ENCODE measurements at regions not wholly inside any gene's neighbourhood (a gene's known extent, or its start where the extent isn't known, plus 50 kb on each side); places are given as distances from the start of the nearest gene placed in this dataset.
"Not testable (repeated sequence)": the region's sequence is repeated elsewhere in the genome, so short reads cannot be mapped to it uniquely, and the experiment has no call there.

DNA sequence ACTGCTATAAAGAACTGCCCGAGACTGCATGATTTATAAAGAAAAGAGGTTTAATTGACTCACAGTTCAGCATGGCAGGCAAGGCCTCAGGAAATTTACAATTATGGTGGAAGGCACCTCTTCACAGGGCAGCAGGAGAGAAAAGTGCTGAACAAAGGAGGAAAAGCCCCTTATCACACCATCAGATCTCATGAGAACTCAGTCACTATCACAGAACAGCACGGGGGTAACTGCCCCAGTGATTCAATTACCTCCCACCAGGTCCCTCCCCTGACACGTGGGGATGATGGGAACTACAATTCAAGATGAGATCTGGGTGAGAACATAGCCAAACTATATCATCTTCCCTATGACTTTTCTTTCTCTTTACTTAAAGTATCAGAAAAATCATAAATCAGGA, 104.0 kb upstream of the SYN3 start:
- Histone ChIP-seq H3K9me3 (no peaks in the 10 kb centered on the region), H3K27me3 (replicated peaks in 1 of 7) (peaks cover 0 to 7% (median 0%) of the 10 kb centered on the region in 7 donors), H3K4me3 (no peak overlapping the region), H3K4me1 (no peaks in the 10 kb centered on the region), H3K27ac (no peak overlapping the region), H3K36me3 (no peaks in the 10 kb centered on the region)
- WGBS, 5 donors = 21 to 33% (median 27%) methylated on average over 3 of the region's 3 CpGs
- no peak for TF ChIP-seq POLR2A (IDR thresholded peaks at IDR 0.05)
- TF ChIP-seq, protein P1, sequence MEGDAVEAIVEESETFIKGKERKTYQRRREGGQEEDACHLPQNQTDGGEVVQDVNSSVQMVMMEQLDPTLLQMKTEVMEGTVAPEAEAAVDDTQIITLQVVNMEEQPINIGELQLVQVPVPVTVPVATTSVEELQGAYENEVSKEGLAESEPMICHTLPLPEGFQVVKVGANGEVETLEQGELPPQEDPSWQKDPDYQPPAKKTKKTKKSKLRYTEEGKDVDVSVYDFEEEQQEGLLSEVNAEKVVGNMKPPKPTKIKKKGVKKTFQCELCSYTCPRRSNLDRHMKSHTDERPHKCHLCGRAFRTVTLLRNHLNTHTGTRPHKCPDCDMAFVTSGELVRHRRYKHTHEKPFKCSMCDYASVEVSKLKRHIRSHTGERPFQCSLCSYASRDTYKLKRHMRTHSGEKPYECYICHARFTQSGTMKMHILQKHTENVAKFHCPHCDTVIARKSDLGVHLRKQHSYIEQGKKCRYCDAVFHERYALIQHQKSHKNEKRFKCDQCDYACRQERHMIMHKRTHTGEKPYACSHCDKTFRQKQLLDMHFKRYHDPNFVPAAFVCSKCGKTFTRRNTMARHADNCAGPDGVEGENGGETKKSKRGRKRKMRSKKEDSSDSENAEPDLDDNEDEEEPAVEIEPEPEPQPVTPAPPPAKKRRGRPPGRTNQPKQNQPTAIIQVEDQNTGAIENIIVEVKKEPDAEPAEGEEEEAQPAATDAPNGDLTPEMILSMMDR (IDR thresholded peaks at IDR 0.05 in 8 of 11, conservative IDR thresholded peaks at IDR 0.05 in 3 of 11) = no peak
- TF ChIP-seq POLR2AphosphoS5 (IDR thresholded peaks at IDR 0.05) = no peak
- DNase-seq = no peak
- intact Hi-C loops (cut with DNase I; ENCODE audit: low total_unique reads) = no loop called here

GRCh38 chr22:33160525-33160924, 102.3 kb upstream of the SYN3 start:
- no peak for DNase-seq
- whole genome bisulfite sequencing, 5 donors = 89 to 98% (median 93%) methylated on average over 1 of the region's 1 CpG
- intact Hi-C loops (cut with DNase I; ENCODE audit: low total_unique reads) = no loop called here

DNA sequence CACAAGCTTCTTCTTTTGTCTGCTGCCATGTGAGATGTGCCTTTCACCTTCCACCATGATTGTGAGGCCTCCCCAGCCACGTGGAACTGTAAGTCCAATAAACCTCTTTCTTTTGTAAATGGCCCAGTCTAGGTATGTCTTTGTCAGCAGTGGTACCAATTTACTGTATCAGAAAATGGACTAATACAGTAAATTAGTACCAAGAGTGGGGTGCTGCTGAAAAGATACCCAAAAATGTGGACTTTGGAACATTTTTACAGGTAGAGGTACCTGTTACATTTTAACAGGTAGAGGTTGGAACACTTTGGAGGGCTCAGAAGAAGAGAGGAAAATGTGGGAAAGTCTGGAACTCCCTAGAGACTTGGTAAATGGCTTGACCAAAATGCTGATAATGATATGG, 96.8 kb upstream of the SYN3 start:
- WGBS, 5 donors = 42 to 61% (median 47%) methylated on average over 1 of the region's 1 CpG
- DNase-seq; H3K27me3 ChIP-seq (replicated peaks in 1 of 7); H3K36me3 ChIP-seq; H3K4me3 ChIP-seq; intact Hi-C loops (cut with DNase I; ENCODE audit: low total_unique reads); H3K4me1 ChIP-seq; H3K27ac ChIP-seq: not testable (repeated sequence)
- H3K9me3 ChIP-seq = peaks cover 2 to 26% (median 22%) of the 10 kb centered on the region in 8 donors

More at GRCh38 chr22:33160525-33160924, 102.3 kb upstream of the SYN3 start:
- Histone ChIP-seq H3K4me1 (no peaks in the 10 kb centered on the region), H3K36me3 (no peaks in the 10 kb centered on the region), H3K27me3 (replicated peaks in 1 of 7) (peaks cover 0 to 7% (median 0%) of the 10 kb centered on the region in 7 donors), H3K9me3 (peaks cover 0 to 10% (median 8%) of the 10 kb centered on the region in 8 donors), H3K4me3 (no peak overlapping the region), H3K27ac (no peak overlapping the region)
- TF ChIP-seq POLR2AphosphoS5 (IDR thresholded peaks at IDR 0.05) (no peak), POLR2A (IDR thresholded peaks at IDR 0.05) (no peak)

- intact Hi-C loops (cut with DNase I; ENCODE audit: low total_unique reads) = no loop called here
- DNase-seq = no peak
- Histone ChIP-seq H3K27ac (no peak overlapping the region), H3K36me3 (no peaks in the 10 kb centered on the region), H3K9me3 (peaks cover 0 to 10% (median 5%) of the 10 kb centered on the region in 8 donors), H3K27me3 (replicated peaks in 1 of 7) (no peaks in the 10 kb centered on the region), H3K4me1 (no peaks in the 10 kb centered on the region), H3K4me3 (no peak overlapping the region)
- 64 to 79% (median 76%) methylated on average over 2 of the region's 2 CpGs for WGBS, 5 donors
- no peak for TF ChIP-seq POLR2A (IDR thresholded peaks at IDR 0.05)
- TF ChIP-seq, protein P1 (IDR thresholded peaks at IDR 0.05 in 8 of 11, conservative IDR thresholded peaks at IDR 0.05 in 3 of 11) = no peak
- no peak for TF ChIP-seq POLR2AphosphoS5 (IDR thresholded peaks at IDR 0.05)
These were observed 91.4 kb upstream of the SYN3 start for GRCh38 chr22:33149611-33150010.

DNA sequence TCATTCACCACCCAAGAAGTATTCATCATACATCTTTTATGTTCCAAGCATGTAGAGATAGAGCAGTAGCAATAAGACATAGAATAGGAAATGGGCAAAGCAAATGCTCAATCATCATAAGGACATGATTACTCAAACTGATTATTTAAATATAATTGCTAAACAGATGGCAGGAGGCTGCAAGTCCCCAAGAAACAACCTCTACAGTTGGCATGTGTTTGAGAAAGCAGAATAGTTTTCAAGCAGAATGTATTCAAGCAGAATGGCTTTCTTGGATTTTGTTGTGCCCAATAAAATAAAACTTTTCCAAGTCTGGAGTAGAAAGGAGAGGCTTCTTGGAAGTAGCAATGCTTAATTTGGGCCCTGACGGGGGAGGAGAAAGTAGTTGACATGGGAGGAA, 86.5 kb upstream of the SYN3 start:
- DNase-seq = no peak

More for the DNA sequence above, 86.5 kb upstream of the SYN3 start:
- TF ChIP-seq, protein P1 (IDR thresholded peaks at IDR 0.05 in 8 of 11, conservative IDR thresholded peaks at IDR 0.05 in 3 of 11) = no peak
- TF ChIP-seq POLR2A (IDR thresholded peaks at IDR 0.05) = no peak
- TF ChIP-seq POLR2AphosphoS5 (IDR thresholded peaks at IDR 0.05) = no peak
- no peak overlapping the region for H3K27ac ChIP-seq
- H3K36me3 ChIP-seq = no peaks in the 10 kb centered on the region
- peaks cover 0 to 5% (median 0%) of the 10 kb centered on the region in 8 donors for H3K9me3 ChIP-seq
- H3K4me1 ChIP-seq = no peaks in the 10 kb centered on the region
- H3K4me3 ChIP-seq = no peak overlapping the region
- 63 to 87% (median 80%) methylated on average over 1 of the region's 1 CpG for WGBS, 5 donors
- no peaks in the 10 kb centered on the region for H3K27me3 ChIP-seq (replicated peaks in 1 of 7)
- intact Hi-C loops (cut with DNase I; ENCODE audit: low total_unique reads) = no loop called here

All from spleen (tissue), 11 donors.